IMR-90 (cell line): ENCODE measurements at regions not wholly inside any gene's neighbourhood (a gene's known extent, or its start where the extent isn't known, plus 50 kb on each side); places are given as distances from the start of the nearest gene placed in this dataset.

ENCODE experiments used
- ATAC-seq: fragments of 200-7000 bp; cut with Tn5 transposase; 2 replicates; pipeline ENCODE4 v1.9.1; 2020; ENCODE audit warnings: low read depth, mild to moderate bottlenecking, moderate library complexity
- BruUV-seq: library from RNA; stranded (reverse); fragments of 400-500 nt; replicated peaks from 2 replicates; lab custom pipeline; 2021; lab: Mats Ljungman, UMichigan
- CTCF ChIA-PET: fragments of 300-600 bp; formaldehyde crosslinking; extraction: SDS; loops from one replicate; lab custom pipeline; 2021; ENCODE audit warnings: antibody characterized with exemption; lab: Yijun Ruan, JAX
- POLR2A ChIA-PET: fragments of 300-600 bp; sonication (Branson Sonifier 250); formaldehyde crosslinking; loops from one replicate; lab custom pipeline; 2022; ENCODE audit warnings: antibody characterized with exemption; ENCODE audit not compliant: unreplicated experiment; lab: Charles Lee
- DNase-seq: peaks from one replicate; pipeline ENCODE4 v3.0.0; 2013
- H2AFZ ChIP-seq: replicated peaks from 2 replicates; pipeline ENCODE3; 2013; ENCODE audit warnings: low read length, mild to moderate bottlenecking; ENCODE audit not compliant: poor library complexity
- H2AK5ac ChIP-seq: 2 replicates; pipeline ENCODE4 v1.6.1; 2013; ENCODE audit warnings: low read depth, low read length, inconsistent platforms
- H2AK9ac ChIP-seq: replicated peaks from 2 replicates; pipeline ENCODE3; 2013; ENCODE audit warnings: mild to moderate bottlenecking, low read depth, low read length, moderate library complexity; ENCODE audit not compliant: poor library complexity
- H2BK120ac ChIP-seq: 2 replicates; pipeline ENCODE4 v1.6.1; 2013; ENCODE audit warnings: low read depth, low read length, inconsistent platforms
- H2BK15ac ChIP-seq: 3 replicates; pipeline ENCODE4 v1.6.1; 2013; ENCODE audit warnings: low read depth, low read length, inconsistent platforms
- H2BK20ac ChIP-seq: 2 replicates; pipeline ENCODE4 v1.6.1; 2013; ENCODE audit warnings: low read depth, mild to moderate bottlenecking, inconsistent platforms, low read length, moderate library complexity
- H2BK5ac ChIP-seq: 2 replicates; pipeline ENCODE4 v1.6.1; 2013; ENCODE audit warnings: mild to moderate bottlenecking, low read depth, low read length, inconsistent platforms; ENCODE audit not compliant: poor library complexity, severe bottlenecking
- H3K14ac ChIP-seq: replicated peaks from 2 replicates; pipeline ENCODE4 v1.6.1; 2013; ENCODE audit warnings: low read depth, low read length, inconsistent platforms
- H3K18ac ChIP-seq: 2 replicates; pipeline ENCODE4 v1.6.1; 2013; ENCODE audit warnings: low read depth, low read length, control low read depth
- H3K23ac ChIP-seq: 2 replicates; pipeline ENCODE4 v1.6.1; 2013; ENCODE audit warnings: low read depth, low read length, inconsistent platforms
- H3K27ac ChIP-seq: 2 replicates; pipeline ENCODE4 v1.5.1; 2013; ENCODE audit warnings: mild to moderate bottlenecking, control low read depth, low read length; ENCODE audit not compliant: insufficient read depth
- H3K27me3 ChIP-seq: 2 replicates; pipeline ENCODE4 v1.6.1; 2013; ENCODE audit warnings: low read length; ENCODE audit not compliant: control insufficient read depth, insufficient read depth
- H3K36me3 ChIP-seq: 2 replicates; pipeline ENCODE4 v1.6.1; 2013; ENCODE audit warnings: low read length, mixed read lengths; ENCODE audit not compliant: control insufficient read depth, insufficient read depth
- H3K4ac ChIP-seq: 2 replicates; pipeline ENCODE4 v1.6.1; 2013; ENCODE audit warnings: low read depth, low read length, inconsistent platforms
- H3K4me1 ChIP-seq: 2 replicates; pipeline ENCODE4 v1.6.1; 2013; ENCODE audit warnings: low read length, mixed read lengths; ENCODE audit not compliant: control insufficient read depth, insufficient read depth
- H3K4me2 ChIP-seq: 2 replicates; pipeline ENCODE4 v1.6.1; 2013; ENCODE audit warnings: low read depth, mild to moderate bottlenecking, control low read depth, low read length, moderate library complexity
- H3K4me3 ChIP-seq: 2 replicates; pipeline ENCODE4 v1.5.1; 2013; ENCODE audit warnings: low read depth, mild to moderate bottlenecking, control low read depth, low read length, moderate library complexity; ENCODE audit not compliant: insufficient read depth
- H3K56ac ChIP-seq: 2 replicates; pipeline ENCODE4 v1.6.1; 2013; ENCODE audit warnings: low read length, inconsistent platforms; ENCODE audit not compliant: insufficient read depth; ENCODE audit errors: extremely low read depth
- H3K79me1 ChIP-seq, 2 experiments: 2 replicates each; pipeline ENCODE4 v1.6.1; 2013; ENCODE audit warnings: low read length in 2 of 2, inconsistent platforms in 1 of 2, low read depth in 1 of 2
- H3K9ac ChIP-seq: 2 replicates; pipeline ENCODE4 v1.6.1; 2013; ENCODE audit warnings: low read depth, low read length, control low read depth
- H3K9me1 ChIP-seq: 2 replicates; pipeline ENCODE4 v1.6.1; 2013; ENCODE audit warnings: low read length, inconsistent platforms; ENCODE audit not compliant: insufficient read depth
- H3K9me3 ChIP-seq: 2 replicates; pipeline ENCODE4 v1.6.1; 2013; ENCODE audit warnings: low read length; ENCODE audit not compliant: control insufficient read depth, insufficient read depth
- H4K20me1 ChIP-seq: 2 replicates; pipeline ENCODE4 v1.6.1; 2013; ENCODE audit warnings: low read length, inconsistent platforms; ENCODE audit not compliant: insufficient read depth
- H4K5ac ChIP-seq: 2 replicates; pipeline ENCODE4 v1.6.1; 2013; ENCODE audit warnings: mild to moderate bottlenecking, low read depth, low read length, control low read depth
- H4K8ac ChIP-seq, 2 experiments: 2 replicates each; pipeline ENCODE4 v1.6.1; 2013; ENCODE audit warnings: low read depth in 2 of 2, low read length in 2 of 2, control low read depth in 1 of 2, inconsistent platforms in 1 of 2
- H4K91ac ChIP-seq: 2 replicates; pipeline ENCODE4 v1.6.1; 2013; ENCODE audit warnings: low read depth, low read length, inconsistent platforms; ENCODE audit not compliant: insufficient read depth
- BHLHE40 ChIP-seq: fragments of 150-350 bp; IDR thresholded peaks from 2 replicates; pipeline ENCODE4 v1.6.1; 2016; ENCODE audit warnings: mild to moderate bottlenecking, low read depth, low read length
- CEBPB ChIP-seq: IDR thresholded peaks from 2 replicates; pipeline ENCODE4 v1.6.1; 2012; ENCODE audit warnings: low read depth, low read length, improper control_type of control experiment
- CHD1 ChIP-seq: IDR thresholded peaks from 2 replicates; pipeline ENCODE4 v1.6.1; 2012; ENCODE audit warnings: low read depth, low read length, improper control_type of control experiment
- CTCF ChIP-seq: conservative IDR thresholded peaks from 2 replicates; pipeline ENCODE4 v1.5.1; 2012; ENCODE audit warnings: mild to moderate bottlenecking, low read depth, low read length, improper control_type of control experiment
- ELK1 ChIP-seq: fragments of 150-350 bp; IDR thresholded peaks from 2 replicates; pipeline ENCODE4 v1.6.1; 2016; ENCODE audit warnings: low read depth, mild to moderate bottlenecking, low read length, moderate library complexity, borderline replicate concordance
- FOS ChIP-seq: fragments of 150-350 bp; IDR thresholded peaks from 2 replicates; pipeline ENCODE4 v1.6.1; 2016; ENCODE audit warnings: low read depth, low read length
- MAFK ChIP-seq: IDR thresholded peaks from 2 replicates; pipeline ENCODE4 v1.6.1; 2012; ENCODE audit warnings: low read depth, low read length, improper control_type of control experiment
- MAZ ChIP-seq: IDR thresholded peaks from 2 replicates; pipeline ENCODE4 v1.6.1; 2012; ENCODE audit warnings: low read depth, mild to moderate bottlenecking, low read length, improper control_type of control experiment, moderate library complexity, borderline replicate concordance
- MXI1 ChIP-seq: IDR thresholded peaks from 2 replicates; pipeline ENCODE4 v1.6.1; 2012; ENCODE audit warnings: low read depth, mild to moderate bottlenecking, low read length, moderate library complexity, borderline replicate concordance
- NFE2L2 ChIP-seq: fragments of 150-350 bp; IDR thresholded peaks from 2 replicates; pipeline ENCODE4 v1.6.1; 2016; ENCODE audit warnings: low read depth, mild to moderate bottlenecking, low read length
- POLR2A ChIP-seq: IDR thresholded peaks from 2 replicates; pipeline ENCODE4 v1.6.1; 2012; ENCODE audit warnings: mild to moderate bottlenecking, low read depth, low read length
- RAD21 ChIP-seq: IDR thresholded peaks from 2 replicates; pipeline ENCODE4 v1.6.1; 2012; ENCODE audit warnings: low read length, improper control_type of control experiment
- RCOR1 ChIP-seq: IDR thresholded peaks from 2 replicates; pipeline ENCODE4 v1.6.1; 2012; ENCODE audit warnings: mild to moderate bottlenecking, low read length, improper control_type of control experiment; ENCODE audit not compliant: insufficient replicate concordance
- RFX5 ChIP-seq: IDR thresholded peaks from 2 replicates; pipeline ENCODE4 v1.8.0; 2012; ENCODE audit warnings: low read depth, mild to moderate bottlenecking, low read length, moderate library complexity
- SMC3 ChIP-seq: fragments of 150-350 bp; IDR thresholded peaks from 2 replicates; pipeline ENCODE4 v1.6.1; 2016; ENCODE audit warnings: low read depth, mild to moderate bottlenecking, antibody characterized with exemption, low read length, moderate library complexity
- USF2 ChIP-seq: fragments of 150-350 bp; IDR thresholded peaks from 2 replicates; pipeline ENCODE4 v1.6.1; 2017; ENCODE audit warnings: mild to moderate bottlenecking, antibody characterized with exemption, low read length, low read depth
- WGBS, 2 experiments: methylation state at CpG; one replicate each; pipeline versions ENCODE4 v1.1.5 to v1.1.7; 2013; ENCODE audit warnings: missing lambda C conversion rate in 2 of 2; ENCODE audit not compliant: insufficient read length in 1 of 2; ENCODE audit errors: extremely low coverage in 2 of 2; 5-methylcytosine and 5-hydroxymethylcytosine counted together
- dilution Hi-C: fragments of 300-500 bp; cut with HindIII; formaldehyde crosslinking; loops from one replicate; pipeline ENCODE4 v1.14.3; 2018; ENCODE audit warnings: low sequenced_read_pairs; ENCODE audit not compliant: unreplicated experiment
- in situ Hi-C: fragments of 300-500 bp; cut with MboI; formaldehyde crosslinking; loops from 3 replicates; pipeline ENCODE4 v1.14.3; 2019; ENCODE audit warnings: low sequenced_read_pairs, inconsistent platforms, mixed read lengths
- intact Hi-C: fragments of 100-400 bp; cut with micrococcal nuclease; formaldehyde crosslinking; loops from 2 replicates; pipeline ENCODE4 v1.10.0; 2022

- in situ Hi-C loops: no loop called here
- no peak overlapping the region for H2AK5ac ChIP-seq
- no peak overlapping the region for H3K27ac ChIP-seq
- no peak overlapping the region for H4K5ac ChIP-seq
- H3K9ac ChIP-seq: no peak overlapping the region
- H3K4me1 ChIP-seq: peaks cover 2% of the 10 kb centered on the region; the same call in 1 of the 2 replicates
- H3K36me3 ChIP-seq: no peaks in the 10 kb centered on the region
- intact Hi-C loops: no loop called here
- no peak overlapping the region for H4K91ac ChIP-seq
- no peak overlapping the region for H3K18ac ChIP-seq
- H3K4me3 ChIP-seq: no peak overlapping the region
- no peak overlapping the region for H3K4ac ChIP-seq
- H3K4me2 ChIP-seq: no peak overlapping the region
- no peak overlapping the region for H4K8ac ChIP-seq
- no peaks in the 10 kb centered on the region; the same call in none of the 2 replicates for H3K9me1 ChIP-seq
- no peaks in the 10 kb centered on the region for H3K27me3 ChIP-seq
- peaks cover 38% of the 10 kb centered on the region for H4K20me1 ChIP-seq
- H3K14ac ChIP-seq: no peak overlapping the region
- H2BK120ac ChIP-seq: no peak overlapping the region
- H3K9me3 ChIP-seq: no peaks in the 10 kb centered on the region
- no peak overlapping the region for H2BK15ac ChIP-seq
- 85% methylated on average over 2 of the region's 7 CpGs; no CpG with 5 or more reads in 1 of the 2 experiments for WGBS, 2 experiments
- no peak for ATAC-seq
- no peak overlapping the region for H2BK20ac ChIP-seq
- no peak overlapping the region for H2BK5ac ChIP-seq
- H2AFZ ChIP-seq: no peak overlapping the region
- no peak for DNase-seq
- BruUV-seq: no TSS peak
- POLR2A ChIA-PET: no interaction called here
- H3K56ac ChIP-seq: no peak overlapping the region
- dilution Hi-C loops: no loop called here
- CTCF ChIA-PET: no interaction called here
- H3K23ac ChIP-seq: no peak overlapping the region
- TF ChIP-seq NFE2L2: no peak
- no peak for TF ChIP-seq CEBPB
- TF ChIP-seq SMC3: no peak
- TF ChIP-seq FOS: no peak
- TF ChIP-seq CTCF: no peak
- no peak for TF ChIP-seq MAFK
- TF ChIP-seq ELK1: no peak
- TF ChIP-seq RCOR1: no peak
- no peak for TF ChIP-seq BHLHE40
- no peak for TF ChIP-seq MXI1
- TF ChIP-seq RAD21: no peak
- no peak for TF ChIP-seq RFX5
- TF ChIP-seq CHD1: no peak
- no peak for TF ChIP-seq USF2
- no peak for TF ChIP-seq MAZ
- no peak for TF ChIP-seq POLR2A
- no peak overlapping the region for H2AK9ac ChIP-seq
- peaks cover 17 to 62% of the 10 kb centered on the region in 2 experiments for H3K79me1 ChIP-seq
Measured at GRCh38 chr13:107715496-107715895, 499.8 kb downstream of the LIG4 start.
